H9 (cell line): ENCODE measurements at regions not wholly inside any gene's neighbourhood (a gene's known extent, or its start where the extent isn't known, plus 50 kb on each side); places are given as distances from the start of the nearest gene placed in this dataset.

Experiments
- DNase-seq: peaks from one replicate; pipeline ENCODE4 v3.0.0-alpha.2; 2017
- H2AFZ ChIP-seq: one replicate; pipeline ENCODE4 v1.6.1; 2013; ENCODE audit warnings: mild to moderate bottlenecking, low read length, control low read depth, moderate library complexity
- H2AK5ac ChIP-seq: 2 replicates; pipeline ENCODE4 v1.6.1; 2013; ENCODE audit warnings: low read length, control low read depth, mixed read lengths; ENCODE audit not compliant: insufficient read length
- H2BK120ac ChIP-seq: one replicate; pipeline ENCODE4 v1.6.1; 2013; ENCODE audit warnings: low read depth, mild to moderate bottlenecking, low read length, control low read depth, inconsistent platforms; ENCODE audit not compliant: poor library complexity, severe bottlenecking
- H2BK12ac ChIP-seq: 2 replicates; pipeline ENCODE4 v1.6.1; 2013; ENCODE audit warnings: low read length, control low read depth, mixed read lengths, low read depth; ENCODE audit not compliant: insufficient read length
- H2BK15ac ChIP-seq: 2 replicates; pipeline ENCODE4 v1.6.1; 2013; ENCODE audit warnings: low read depth, low read length, control low read depth
- H2BK20ac ChIP-seq: one replicate; pipeline ENCODE4 v1.6.1; 2013; ENCODE audit warnings: low read depth, mild to moderate bottlenecking, low read length, control low read depth, inconsistent platforms; ENCODE audit not compliant: poor library complexity, severe bottlenecking
- H2BK5ac ChIP-seq: 2 replicates; pipeline ENCODE4 v1.6.1; 2013; ENCODE audit warnings: low read length, control low read depth, mixed read lengths; ENCODE audit not compliant: insufficient read length
- H3K14ac ChIP-seq: 2 replicates; pipeline ENCODE4 v1.6.1; 2013; ENCODE audit warnings: low read length, control low read depth; ENCODE audit not compliant: insufficient read depth
- H3K18ac ChIP-seq: 2 replicates; pipeline ENCODE4 v1.6.1; 2013; ENCODE audit warnings: low read depth, mild to moderate bottlenecking, mixed read lengths, low read length, control low read depth; ENCODE audit not compliant: insufficient read length
- H3K23ac ChIP-seq: 2 replicates; pipeline ENCODE4 v1.6.1; 2013; ENCODE audit warnings: low read length, control low read depth, mixed read lengths, low read depth; ENCODE audit not compliant: insufficient read length
- H3K23me2 ChIP-seq: 2 replicates; pipeline ENCODE4 v1.6.1; 2013; ENCODE audit warnings: low read depth, mild to moderate bottlenecking, mixed read lengths, low read length, control low read depth; ENCODE audit not compliant: insufficient read length, poor library complexity, severe bottlenecking
- H3K27ac ChIP-seq: 2 replicates; pipeline ENCODE4 v1.5.1; 2013; ENCODE audit warnings: low read length, control low read depth, mixed read lengths, low read depth; ENCODE audit not compliant: insufficient read length
- H3K27me3 ChIP-seq: 2 replicates; pipeline ENCODE4 v1.6.1; 2013; ENCODE audit warnings: low read length, control low read depth, inconsistent platforms; ENCODE audit not compliant: insufficient read depth
- H3K4ac ChIP-seq: 2 replicates; pipeline ENCODE4 v1.6.1; 2013; ENCODE audit warnings: low read depth, mild to moderate bottlenecking, control low read depth, inconsistent platforms, low read length, moderate library complexity
- H3K4me1 ChIP-seq: 2 replicates; pipeline ENCODE4 v1.6.1; 2013; ENCODE audit warnings: low read length, control low read depth, inconsistent platforms; ENCODE audit not compliant: insufficient read depth
- H3K4me2 ChIP-seq: 2 replicates; pipeline ENCODE4 v1.6.1; 2013; ENCODE audit warnings: low read length, control low read depth, mixed read lengths; ENCODE audit not compliant: insufficient read length, insufficient read depth
- H3K56ac ChIP-seq: 2 replicates; pipeline ENCODE4 v1.6.1; 2013; ENCODE audit warnings: low read depth, mild to moderate bottlenecking, mixed read lengths, low read length, control low read depth; ENCODE audit not compliant: insufficient read length
- H3K79me1 ChIP-seq: 2 replicates; pipeline ENCODE4 v1.6.1; 2013; ENCODE audit warnings: low read depth, mild to moderate bottlenecking, moderate library complexity, low read length, control low read depth, inconsistent platforms; ENCODE audit not compliant: insufficient read depth, poor library complexity, severe bottlenecking
- H3K79me2 ChIP-seq: 2 replicates; pipeline ENCODE4 v1.6.1; 2013; ENCODE audit warnings: low read length, control low read depth, inconsistent platforms; ENCODE audit not compliant: insufficient read depth
- H3K9ac ChIP-seq: 2 replicates; pipeline ENCODE4 v1.6.1; 2013; ENCODE audit warnings: low read length, control low read depth, mixed read lengths; ENCODE audit not compliant: insufficient read length; ENCODE audit errors: extremely low read depth
- H3K9me3 ChIP-seq: one replicate; pipeline ENCODE4 v1.6.1; 2013; ENCODE audit warnings: low read depth, low read length, inconsistent platforms; ENCODE audit not compliant: control insufficient read depth
- H3T11ph ChIP-seq: one replicate; pipeline ENCODE4 v1.6.1; 2013; ENCODE audit warnings: mild to moderate bottlenecking, low read length, control low read depth, inconsistent platforms
- H4K20me1 ChIP-seq: one replicate; pipeline ENCODE4 v1.6.1; 2013; ENCODE audit not compliant: control insufficient read depth, insufficient read length, insufficient read depth
- H4K5ac ChIP-seq: 2 replicates; pipeline ENCODE4 v1.6.1; 2013; ENCODE audit warnings: low read depth, mild to moderate bottlenecking, mixed read lengths, low read length, control low read depth; ENCODE audit not compliant: insufficient read length
- H4K8ac ChIP-seq: replicated peaks from 2 replicates; pipeline ENCODE4 v1.6.1; 2013; ENCODE audit warnings: low read length, control low read depth, mixed read lengths, low read depth; ENCODE audit not compliant: insufficient read length
- H4K91ac ChIP-seq: 2 replicates; pipeline ENCODE4 v1.6.1; 2013; ENCODE audit warnings: low read depth, mild to moderate bottlenecking, moderate library complexity, mixed read lengths, low read length, control low read depth; ENCODE audit not compliant: insufficient read length
- H3K27ac Mint-ChIP-seq, 3 experiments: 2 replicates in 2 of 3; 3 replicates in 1 of 3; pipeline ENCODE4 v1.8.0; 2020 to 2021; ENCODE audit warnings: mixed read lengths in 3 of 3, mild to moderate bottlenecking in 1 of 3, moderate library complexity in 1 of 3
- H3K27me3 Mint-ChIP-seq: 2 replicates; pipeline ENCODE4 v1.8.0; 2021; ENCODE audit warnings: low read depth, mild to moderate bottlenecking, moderate library complexity, mixed read lengths
- H3K36me3 Mint-ChIP-seq, 3 experiments: 2 replicates in 2 of 3; 3 replicates in 1 of 3; pipeline ENCODE4 v1.8.0; 2020 to 2021; ENCODE audit warnings: low read depth in 3 of 3, mixed read lengths in 3 of 3; ENCODE audit not compliant: insufficient read depth in 1 of 3
- H3K4me1 Mint-ChIP-seq, 2 experiments: 2 replicates each; pipeline ENCODE4 v1.8.0; 2020; ENCODE audit warnings: mixed read lengths in 2 of 2
- H3K4me3 Mint-ChIP-seq, 2 experiments: 2 replicates in 1 of 2; 3 replicates in 1 of 2; pipeline ENCODE4 v1.8.0; 2020 to 2021; ENCODE audit warnings: mild to moderate bottlenecking in 2 of 2, mixed read lengths in 2 of 2, moderate library complexity in 1 of 2
- H3K9me3 Mint-ChIP-seq, 2 experiments: 2 replicates in 1 of 2; 3 replicates in 1 of 2; pipeline ENCODE4 v1.8.0; 2020; ENCODE audit warnings: mild to moderate bottlenecking in 2 of 2, mixed read lengths in 2 of 2, moderate library complexity in 1 of 2
- WGBS: extraction: QIAGEN DNeasy Blood & Tissue Kit; methylation state at CpG from one replicate; pipeline ENCODE4 v1.1.7; 2013; ENCODE audit warnings: missing lambda C conversion rate, low lambda C conversion rate, mixed read lengths; ENCODE audit not compliant: insufficient read length; ENCODE audit errors: extremely low coverage; 5-methylcytosine and 5-hydroxymethylcytosine counted together
- TF ChIP-seq, protein P1 (sequence below): fragments of 200-600 bp; sonication (generic); conservative IDR thresholded peaks from 3 replicates; pipeline ENCODE4 v1.8.0; 2021; ENCODE audit warnings: antibody characterized with exemption, mild to moderate bottlenecking

DNA sequence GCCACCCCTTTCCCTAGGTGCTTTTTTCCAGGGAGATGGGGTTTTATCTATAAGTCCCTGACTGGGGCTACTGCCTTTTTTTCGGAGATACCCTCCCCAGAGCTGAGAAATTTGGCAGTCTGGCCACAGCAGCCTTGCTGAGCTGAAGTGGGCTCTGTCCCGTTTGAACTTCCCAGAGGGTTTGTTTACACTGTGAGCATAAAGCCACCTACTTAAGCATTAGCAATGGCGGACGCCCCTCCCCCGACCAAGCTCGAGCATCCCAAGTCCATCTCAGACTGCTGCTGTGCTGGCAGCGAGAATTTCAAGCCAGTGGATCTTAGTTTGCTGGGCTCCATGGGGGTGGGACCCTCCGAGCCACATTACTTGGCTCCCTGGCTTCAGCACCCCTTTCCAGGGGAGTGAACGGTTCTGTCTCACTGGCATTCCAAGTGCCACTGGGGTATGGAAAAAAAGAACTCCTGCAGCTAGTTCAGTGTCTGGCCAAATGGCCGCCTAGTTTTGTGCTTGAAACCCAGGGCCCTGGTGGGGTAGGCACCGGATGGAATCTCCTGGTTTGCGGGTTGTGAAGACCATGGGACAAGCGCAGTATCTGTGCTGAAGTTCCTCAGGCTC, 456.4 kb upstream of the HTR2C start:
- Mint-ChIP-seq H3K9me3 (peaks cover 0 to 2% of the 10 kb centered on the region in 2 experiments; a peak in 2 of 5 replicates), H3K4me3 (0 out of 5 replicates have a peak overlapping the region, but pooled peaks of 1 of the 2 experiments have one; percentile 9), H3K27me3 (no peaks in the 10 kb centered on the region; the same call in 1 of the 2 replicates), H3K27ac (no peak overlapping the region), H3K4me1 (peaks cover 15% of the 10 kb centered on the region in 2 experiments), H3K36me3 (peaks cover 0 to 8% (median 0%) of the 10 kb centered on the region in 3 experiments; a peak in 3 of 7 replicates)
- H3K56ac ChIP-seq, result no peak overlapping the region
- H3T11ph ChIP-seq, result no peak overlapping the region
- H3K79me2 ChIP-seq, result no peaks in the 10 kb centered on the region
- H3K23me2 ChIP-seq, result no peaks in the 10 kb centered on the region
- no peak overlapping the region for H3K4me2 ChIP-seq
- no peaks in the 10 kb centered on the region for H3K79me1 ChIP-seq
- DNase-seq, result peak; percentile 50
- no peak overlapping the region for H3K9ac ChIP-seq
- H3K18ac ChIP-seq, result no peak overlapping the region
- no peak overlapping the region for H3K14ac ChIP-seq
- TF ChIP-seq, protein P1, sequence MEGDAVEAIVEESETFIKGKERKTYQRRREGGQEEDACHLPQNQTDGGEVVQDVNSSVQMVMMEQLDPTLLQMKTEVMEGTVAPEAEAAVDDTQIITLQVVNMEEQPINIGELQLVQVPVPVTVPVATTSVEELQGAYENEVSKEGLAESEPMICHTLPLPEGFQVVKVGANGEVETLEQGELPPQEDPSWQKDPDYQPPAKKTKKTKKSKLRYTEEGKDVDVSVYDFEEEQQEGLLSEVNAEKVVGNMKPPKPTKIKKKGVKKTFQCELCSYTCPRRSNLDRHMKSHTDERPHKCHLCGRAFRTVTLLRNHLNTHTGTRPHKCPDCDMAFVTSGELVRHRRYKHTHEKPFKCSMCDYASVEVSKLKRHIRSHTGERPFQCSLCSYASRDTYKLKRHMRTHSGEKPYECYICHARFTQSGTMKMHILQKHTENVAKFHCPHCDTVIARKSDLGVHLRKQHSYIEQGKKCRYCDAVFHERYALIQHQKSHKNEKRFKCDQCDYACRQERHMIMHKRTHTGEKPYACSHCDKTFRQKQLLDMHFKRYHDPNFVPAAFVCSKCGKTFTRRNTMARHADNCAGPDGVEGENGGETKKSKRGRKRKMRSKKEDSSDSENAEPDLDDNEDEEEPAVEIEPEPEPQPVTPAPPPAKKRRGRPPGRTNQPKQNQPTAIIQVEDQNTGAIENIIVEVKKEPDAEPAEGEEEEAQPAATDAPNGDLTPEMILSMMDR, result no peak
- H3K9me3 ChIP-seq, result no peaks in the 10 kb centered on the region
- H4K8ac ChIP-seq, result no peak overlapping the region
- H3K27ac ChIP-seq, result no peak overlapping the region
- no peaks in the 10 kb centered on the region; the same call in 1 of the 2 replicates for H3K4me1 ChIP-seq
- no peak overlapping the region for H2BK15ac ChIP-seq
- no peak overlapping the region for H4K91ac ChIP-seq
- H2BK5ac ChIP-seq, result no peak overlapping the region
- no peak overlapping the region for H2BK12ac ChIP-seq
- H2BK120ac ChIP-seq, result no peak overlapping the region
- no peak overlapping the region for H4K5ac ChIP-seq
- no peak overlapping the region for H2AFZ ChIP-seq
- H3K23ac ChIP-seq, result no peak overlapping the region
- H2AK5ac ChIP-seq, result no peak overlapping the region
- no peaks in the 10 kb centered on the region for H3K27me3 ChIP-seq
- no CpG with 5 or more reads among the region's 13 CpGs for WGBS
- no peak overlapping the region for H3K4ac ChIP-seq
- H2BK20ac ChIP-seq, result no peak overlapping the region
- no peaks in the 10 kb centered on the region for H4K20me1 ChIP-seq
